Naive thymus-derived CD4-positive, alpha-beta T cell (primary cell): ENCODE measurements at regions not wholly inside any gene's neighbourhood (a gene's known extent, or its start where the extent isn't known, plus 50 kb on each side); places are given as distances from the start of the nearest gene placed in this dataset.

Experiments
- ATAC-seq: fragments of 150-1000 bp; cut with Tn5 transposase; 2 replicates; pipeline ENCODE4 v1.10.0; 2021; ENCODE audit warnings: mild to moderate bottlenecking, moderate library complexity
- CTCF ChIA-PET: fragments of 350-600 bp; sonication (Branson Sonifier 250); formaldehyde crosslinking; loops from one replicate; lab custom pipeline; 2021; ENCODE audit warnings: antibody characterized with exemption; lab: Charles Lee
- POLR2A ChIA-PET: fragments of 350-600 bp; sonication (Branson Sonifier 250); formaldehyde crosslinking; loops from one replicate; lab custom pipeline; 2021; ENCODE audit warnings: antibody characterized with exemption, inconsistent platforms; lab: Charles Lee
- DNase-seq, 9 donors: peaks; one replicate each; pipeline versions ENCODE4 v3.0.0 to v3.0.0-alpha.2; 2020 to 2022; ENCODE audit warnings: mixed read lengths in 1 of 9
- H3K27ac ChIP-seq: one replicate; pipeline ENCODE4 v1.7.0; 2013; ENCODE audit warnings: mild to moderate bottlenecking, low read depth, low read length, moderate library complexity
- H3K27me3 ChIP-seq, 2 donors: one replicate each; pipeline ENCODE4 v1.7.0; 2013; ENCODE audit warnings: low read length in 2 of 2, mild to moderate bottlenecking in 2 of 2, moderate library complexity in 2 of 2; ENCODE audit not compliant: control insufficient read depth in 2 of 2, insufficient read depth in 2 of 2
- H3K36me3 ChIP-seq, 3 experiments: 1 replicate in 2 of 3; 2 replicates in 1 of 3; pipeline ENCODE4 v1.7.0; 2013; ENCODE audit warnings: low read length in 3 of 3, mild to moderate bottlenecking in 3 of 3, moderate library complexity in 1 of 3; ENCODE audit not compliant: insufficient read depth in 3 of 3, control insufficient read depth in 2 of 3
- H3K4me1 ChIP-seq, 2 donors: one replicate each; pipeline ENCODE4 v1.7.0; 2013; ENCODE audit warnings: low read length in 2 of 2, mild to moderate bottlenecking in 2 of 2, moderate library complexity in 1 of 2; ENCODE audit not compliant: control insufficient read depth in 2 of 2, insufficient read depth in 2 of 2
- H3K4me3 ChIP-seq: 2 replicates; pipeline ENCODE4 v1.7.0; 2013; ENCODE audit warnings: mild to moderate bottlenecking, low read length
- H3K9me3 ChIP-seq, 3 experiments: 1 replicate in 2 of 3; 2 replicates in 1 of 3; pipeline ENCODE4 v1.7.0; 2013; ENCODE audit warnings: low read length in 3 of 3; ENCODE audit not compliant: control insufficient read depth in 2 of 3
- H3K27ac Mint-ChIP-seq, 9 donors: one replicate each; pipeline ENCODE4 v1.8.0; 2020 to 2022; ENCODE audit warnings: mixed read lengths in 9 of 9, mild to moderate bottlenecking in 8 of 9, moderate library complexity in 5 of 9, inconsistent platforms in 2 of 9
- H3K27me3 Mint-ChIP-seq, 5 donors: one replicate each; pipeline ENCODE4 v1.8.0; 2021 to 2022; ENCODE audit warnings: mixed read lengths in 5 of 5, mild to moderate bottlenecking in 1 of 5
- H3K36me3 Mint-ChIP-seq, 5 donors: one replicate each; pipeline ENCODE4 v1.8.0; 2020 to 2022; ENCODE audit warnings: mixed read lengths in 5 of 5, mild to moderate bottlenecking in 3 of 5, inconsistent platforms in 1 of 5
- H3K4me1 Mint-ChIP-seq, 7 donors: one replicate each; pipeline ENCODE4 v1.8.0; 2020 to 2022; ENCODE audit warnings: mixed read lengths in 7 of 7, mild to moderate bottlenecking in 3 of 7, inconsistent platforms in 1 of 7
- H3K4me3 Mint-ChIP-seq, 10 donors: one replicate each; pipeline ENCODE4 v1.8.0; 2020 to 2022; ENCODE audit warnings: mild to moderate bottlenecking in 10 of 10, mixed read lengths in 10 of 10, moderate library complexity in 6 of 10, inconsistent platforms in 2 of 10
- H3K9me3 Mint-ChIP-seq, 11 donors: one replicate each; pipeline ENCODE4 v1.8.0; 2020 to 2022; ENCODE audit warnings: mixed read lengths in 11 of 11, mild to moderate bottlenecking in 4 of 11, inconsistent platforms in 1 of 11, moderate library complexity in 1 of 11
- intact Hi-C, 2 donors: fragments of 100-400 bp; cut with micrococcal nuclease; formaldehyde crosslinking; loops; one replicate each; pipeline ENCODE4 v1.15.1; 2023

- Histone ChIP-seq H3K36me3 (no peaks in the 10 kb centered on the region), H3K4me3 (no peak overlapping the region), H3K4me1 (no peaks in the 10 kb centered on the region), H3K9me3 (no peaks in the 10 kb centered on the region), H3K27ac (no peak overlapping the region), H3K27me3 (no peaks in the 10 kb centered on the region)
- H3K4me3 Mint-ChIP-seq: no peak overlapping the region
- H3K36me3 Mint-ChIP-seq: peaks cover 0 to 4% (median 0%) of the 10 kb centered on the region in 5 donors
- no peaks in the 10 kb centered on the region for H3K27me3 Mint-ChIP-seq
- CTCF ChIA-PET: no interaction called here
- no peak overlapping the region for H3K27ac Mint-ChIP-seq
- no peak for DNase-seq
- POLR2A ChIA-PET: no interaction called here
- no peak for ATAC-seq
- peaks cover 0 to 11% (median 0%) of the 10 kb centered on the region in 11 donors for H3K9me3 Mint-ChIP-seq
- no peaks in the 10 kb centered on the region for H3K4me1 Mint-ChIP-seq
- intact Hi-C loops: no loop called here
Measured at GRCh38 chr5:124300815-124301621, 445.4 kb downstream of the ZNF608 start.

GRCh38 chr5:124297826-124298225, 448.6 kb downstream of the ZNF608 start:
- ChIA-PET CTCF (no interaction called here), POLR2A (no interaction called here)
- H3K9me3 Mint-ChIP-seq: peaks cover 0 to 16% (median 2%) of the 10 kb centered on the region in 11 donors
- Histone ChIP-seq H3K4me3 (no peak overlapping the region), H3K9me3 (no peaks in the 10 kb centered on the region), H3K36me3 (no peaks in the 10 kb centered on the region), H3K4me1 (no peaks in the 10 kb centered on the region), H3K27ac (no peak overlapping the region), H3K27me3 (no peaks in the 10 kb centered on the region)
- no peak overlapping the region for H3K27ac Mint-ChIP-seq
- H3K4me1 Mint-ChIP-seq: no peaks in the 10 kb centered on the region
- H3K36me3 Mint-ChIP-seq: peaks cover 0 to 4% (median 0%) of the 10 kb centered on the region in 5 donors
- DNase-seq (no peak), ATAC-seq (no peak)
- intact Hi-C loops: no loop called here
- no peaks in the 10 kb centered on the region for H3K27me3 Mint-ChIP-seq
- no peak overlapping the region for H3K4me3 Mint-ChIP-seq

GRCh38 chr5:124292322-124292855, 454.1 kb downstream of the ZNF608 start:
- Histone ChIP-seq H3K27ac (no peak overlapping the region), H3K36me3 (no peaks in the 10 kb centered on the region), H3K4me1 (no peaks in the 10 kb centered on the region), H3K9me3 (no peaks in the 10 kb centered on the region), H3K4me3 (no peak overlapping the region), H3K27me3 (no peaks in the 10 kb centered on the region)
- ATAC-seq (no peak), DNase-seq (no peak)
- H3K4me1 Mint-ChIP-seq: no peaks in the 10 kb centered on the region
- H3K27ac Mint-ChIP-seq: no peak overlapping the region
- peaks cover 0 to 12% (median 2%) of the 10 kb centered on the region in 11 donors for H3K9me3 Mint-ChIP-seq
- no peaks in the 10 kb centered on the region for H3K27me3 Mint-ChIP-seq
- no peak overlapping the region for H3K4me3 Mint-ChIP-seq
- intact Hi-C loops: no loop called here
- ChIA-PET CTCF (no interaction called here), POLR2A (no interaction called here)
- H3K36me3 Mint-ChIP-seq: no peaks in the 10 kb centered on the region

GRCh38 chr5:124289641-124290311, 456.7 kb downstream of the ZNF608 start:
- CTCF ChIA-PET: interaction anchor here (0.7 kb wide), 1 partner anchor 1085 kb away, joined by 3 read pairs; no protein-coding TSS in a partner anchor
- no peaks in the 10 kb centered on the region for H3K9me3 ChIP-seq
- H3K4me1 ChIP-seq: no peaks in the 10 kb centered on the region
- no peak overlapping the region for H3K27ac Mint-ChIP-seq
- H3K9me3 Mint-ChIP-seq: peaks cover 0 to 8% (median 2%) of the 10 kb centered on the region in 11 donors
- no peaks in the 10 kb centered on the region for H3K36me3 ChIP-seq
- no peak overlapping the region for H3K4me3 Mint-ChIP-seq
- no peaks in the 10 kb centered on the region for H3K4me1 Mint-ChIP-seq
- no peaks in the 10 kb centered on the region for H3K27me3 ChIP-seq
- intact Hi-C loops: no loop called here
- POLR2A ChIA-PET: no interaction called here
- H3K4me3 ChIP-seq: no peak overlapping the region
- no peaks in the 10 kb centered on the region for H3K27me3 Mint-ChIP-seq
- DNase-seq (no peak), ATAC-seq (no peak)
- H3K27ac ChIP-seq: no peak overlapping the region
- H3K36me3 Mint-ChIP-seq: no peaks in the 10 kb centered on the region

GRCh38 chr5:124289130-124289529, 457.3 kb downstream of the ZNF608 start:
- POLR2A ChIA-PET: no interaction called here

GRCh38 chr5:124287813-124288212, 458.6 kb downstream of the ZNF608 start:
- H3K4me3 ChIP-seq: no peak overlapping the region
- Mint-ChIP-seq H3K9me3 (peaks cover 0 to 7% (median 0%) of the 10 kb centered on the region in 11 donors), H3K36me3 (no peaks in the 10 kb centered on the region), H3K27me3 (no peaks in the 10 kb centered on the region), H3K27ac (no peak overlapping the region), H3K4me1 (no peaks in the 10 kb centered on the region), H3K4me3 (no peak overlapping the region)
- ATAC-seq: no peak
- DNase-seq: no peak
- ChIA-PET CTCF (no interaction called here), POLR2A (no interaction called here)
- H3K9me3 ChIP-seq: no peaks in the 10 kb centered on the region
- no peaks in the 10 kb centered on the region for H3K36me3 ChIP-seq
- no peak overlapping the region for H3K27ac ChIP-seq
- no peaks in the 10 kb centered on the region for H3K27me3 ChIP-seq
- intact Hi-C loops: no loop called here
- H3K4me1 ChIP-seq: no peaks in the 10 kb centered on the region

More at GRCh38 chr5:124289130-124289529, 457.3 kb downstream of the ZNF608 start:
- ATAC-seq: no peak
- Histone ChIP-seq H3K9me3 (no peaks in the 10 kb centered on the region), H3K4me3 (no peak overlapping the region), H3K4me1 (no peaks in the 10 kb centered on the region), H3K27me3 (no peaks in the 10 kb centered on the region), H3K27ac (no peak overlapping the region), H3K36me3 (no peaks in the 10 kb centered on the region)
- Mint-ChIP-seq H3K4me3 (no peak overlapping the region), H3K4me1 (no peaks in the 10 kb centered on the region), H3K9me3 (peaks cover 0 to 7% (median under 1%) of the 10 kb centered on the region in 11 donors), H3K27me3 (no peaks in the 10 kb centered on the region), H3K36me3 (no peaks in the 10 kb centered on the region), H3K27ac (no peak overlapping the region)
- CTCF ChIA-PET: no interaction called here
- DNase-seq: no peak
- intact Hi-C loops: no loop called here
